ENCODE measurements at regions not wholly inside any gene's neighbourhood (a gene's known extent, or its start where the extent isn't known, plus 50 kb on each side); places are given as distances from the start of the nearest gene placed in this dataset.

DNA sequence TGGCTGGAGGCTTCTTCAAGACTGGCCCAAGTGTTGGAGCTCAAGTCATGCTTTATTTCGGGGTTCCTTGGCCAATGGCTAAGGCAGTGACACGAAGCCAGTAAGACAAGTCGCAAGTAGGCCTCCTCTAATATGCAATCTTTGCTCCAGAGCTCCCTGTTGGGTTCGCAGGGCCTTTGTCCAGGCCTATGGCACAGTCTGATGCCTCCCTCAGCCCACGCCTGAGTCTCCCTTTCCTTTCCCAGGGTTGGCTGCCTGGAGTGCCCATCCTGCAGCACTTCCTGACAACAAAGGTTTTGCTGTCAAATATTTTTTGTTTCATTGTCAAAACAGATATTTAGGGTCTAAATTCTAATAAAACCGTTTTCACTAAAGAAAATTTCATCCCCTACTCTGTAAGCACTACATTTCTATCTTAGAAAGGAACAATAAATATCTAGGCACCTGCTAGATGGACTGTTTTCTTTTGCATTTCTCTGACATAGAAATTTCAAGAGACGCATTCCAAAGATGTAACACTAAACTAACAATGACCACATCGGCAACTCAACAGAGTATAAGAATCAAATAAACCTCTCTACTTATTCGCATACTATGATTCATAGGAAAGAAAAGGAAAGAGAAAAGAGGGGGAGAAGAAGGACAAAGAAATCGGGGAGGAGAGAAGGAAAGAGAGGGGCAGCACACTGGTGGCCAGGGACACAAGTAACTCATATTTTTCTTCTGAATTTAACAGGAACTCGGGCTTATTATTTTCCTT is 393.1 kb upstream of the ATP11B start:
- POLR2A ChIA-PET: interaction anchor here (0.8 to 1.7 kb wide), 6 partner anchors 8 to 166 kb away, joined by 4 to 7 read pairs (median 5); no protein-coding TSS in a partner anchor
- no peaks in the 10 kb centered on the region for H3K9me2 ChIP-seq (ENCODE audit: insufficient read depth, low read length)
- TF ChIP-seq EZH2phosphoT487 (IDR thresholded peaks at IDR 0.05; ENCODE audit: borderline replicate concordance, low read depth, low read length): no peak
- TF ChIP-seq, protein P1, sequence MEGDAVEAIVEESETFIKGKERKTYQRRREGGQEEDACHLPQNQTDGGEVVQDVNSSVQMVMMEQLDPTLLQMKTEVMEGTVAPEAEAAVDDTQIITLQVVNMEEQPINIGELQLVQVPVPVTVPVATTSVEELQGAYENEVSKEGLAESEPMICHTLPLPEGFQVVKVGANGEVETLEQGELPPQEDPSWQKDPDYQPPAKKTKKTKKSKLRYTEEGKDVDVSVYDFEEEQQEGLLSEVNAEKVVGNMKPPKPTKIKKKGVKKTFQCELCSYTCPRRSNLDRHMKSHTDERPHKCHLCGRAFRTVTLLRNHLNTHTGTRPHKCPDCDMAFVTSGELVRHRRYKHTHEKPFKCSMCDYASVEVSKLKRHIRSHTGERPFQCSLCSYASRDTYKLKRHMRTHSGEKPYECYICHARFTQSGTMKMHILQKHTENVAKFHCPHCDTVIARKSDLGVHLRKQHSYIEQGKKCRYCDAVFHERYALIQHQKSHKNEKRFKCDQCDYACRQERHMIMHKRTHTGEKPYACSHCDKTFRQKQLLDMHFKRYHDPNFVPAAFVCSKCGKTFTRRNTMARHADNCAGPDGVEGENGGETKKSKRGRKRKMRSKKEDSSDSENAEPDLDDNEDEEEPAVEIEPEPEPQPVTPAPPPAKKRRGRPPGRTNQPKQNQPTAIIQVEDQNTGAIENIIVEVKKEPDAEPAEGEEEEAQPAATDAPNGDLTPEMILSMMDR (conservative IDR thresholded peaks at IDR 0.05; ENCODE audit: low read length): no peak
- BruUV-seq (replicated peaks): no TSS peak
- peak overlapping the region; percentile 50 for H3K4me2 ChIP-seq (ENCODE audit: low read length)
- no peak overlapping the region for H3K4me3 ChIP-seq (ENCODE audit: low read depth, low read length, poor library complexity, severe bottlenecking)
- H3K4me1 ChIP-seq (ENCODE audit: insufficient read depth, low read length, poor library complexity, severe bottlenecking): peaks cover 85% of the 10 kb centered on the region
- H3K27ac ChIP-seq (ENCODE audit: low read depth, low read length, poor library complexity, severe bottlenecking): peak overlapping the region; percentile 20
- H3K79me2 ChIP-seq (ENCODE audit: insufficient read depth, low read depth, low read length): peaks cover 66% of the 10 kb centered on the region
- intact Hi-C loops (cut with micrococcal nuclease; ENCODE audit: unreplicated experiment): loop anchor here (10.0 kb wide), 1 partner anchor 395 kb away; the partner anchor contains the start of gene ATP11B
- H3K36me3 ChIP-seq (ENCODE audit: insufficient read depth, low read length): peaks cover 45% of the 10 kb centered on the region
- CTCF ChIA-PET (ENCODE audit: unreplicated experiment): interaction anchor here (0.6 kb wide), 2 partner anchors 10 to 43 kb away, joined by 3 read pairs; no protein-coding TSS in a partner anchor
- H3K9me3 ChIP-seq (ENCODE audit: low read length): peaks cover 6% of the 10 kb centered on the region; the same call in 1 of the 2 replicates
- no peaks in the 10 kb centered on the region for H4K20me1 ChIP-seq (ENCODE audit: insufficient read depth, low read length)
- H2AFZ ChIP-seq (ENCODE audit: low read length): peak overlapping the region; percentile 24; the same call in 1 of the 2 replicates
- no peak for DNase-seq (ENCODE audit: low spot score)

DNA sequence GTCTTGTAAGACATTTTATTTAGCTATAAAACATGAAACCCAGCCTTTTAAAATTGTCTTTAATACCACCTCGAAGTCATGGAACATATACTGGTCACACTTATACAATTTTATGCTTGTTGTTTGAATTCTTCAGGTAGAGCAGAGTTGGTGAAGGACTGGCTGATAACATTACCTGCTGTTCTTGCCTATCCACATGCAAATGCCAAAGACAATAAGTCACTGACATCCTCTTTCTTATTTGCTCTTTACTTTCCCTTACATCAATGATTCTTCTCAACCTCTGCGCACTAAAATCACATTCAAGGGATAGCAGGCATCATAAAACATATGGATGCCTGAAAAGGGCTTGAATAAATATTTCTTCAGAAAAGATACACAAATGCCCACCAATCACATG is 392.5 kb upstream of the ATP11B start:
- POLR2A ChIA-PET: interaction anchor here (0.7 to 1.7 kb wide), 4 partner anchors 10 to 901 kb away, joined by 4 to 7 read pairs (median 6); no protein-coding TSS in a partner anchor
- H3K9me3 ChIP-seq (ENCODE audit: low read length): peaks cover 6% of the 10 kb centered on the region; the same call in 1 of the 2 replicates
- CTCF ChIA-PET (ENCODE audit: unreplicated experiment): no interaction called here
- H3K4me2 ChIP-seq (ENCODE audit: low read length): peak overlapping the region; percentile 50
- peaks cover 85% of the 10 kb centered on the region for H3K4me1 ChIP-seq (ENCODE audit: insufficient read depth, low read length, poor library complexity, severe bottlenecking)
- peak overlapping the region; percentile 7 for H3K4me3 ChIP-seq (ENCODE audit: low read depth, low read length, poor library complexity, severe bottlenecking)
- no TSS peak for BruUV-seq (replicated peaks)
- peak overlapping the region; percentile 24; the same call in 1 of the 2 replicates for H2AFZ ChIP-seq (ENCODE audit: low read length)
- H3K79me2 ChIP-seq (ENCODE audit: insufficient read depth, low read depth, low read length): peaks cover 67% of the 10 kb centered on the region
- intact Hi-C loops (cut with micrococcal nuclease; ENCODE audit: unreplicated experiment): no loop called here
- H3K36me3 ChIP-seq (ENCODE audit: insufficient read depth, low read length): peaks cover 52% of the 10 kb centered on the region
- TF ChIP-seq, protein P1 (conservative IDR thresholded peaks at IDR 0.05; ENCODE audit: low read length): no peak
- no peak for TF ChIP-seq EZH2phosphoT487 (IDR thresholded peaks at IDR 0.05; ENCODE audit: borderline replicate concordance, low read depth, low read length)
- DNase-seq (ENCODE audit: low spot score): no peak
- H3K27ac ChIP-seq (ENCODE audit: low read depth, low read length, poor library complexity, severe bottlenecking): peak overlapping the region; percentile 20
- no peaks in the 10 kb centered on the region for H4K20me1 ChIP-seq (ENCODE audit: insufficient read depth, low read length)
- H3K9me2 ChIP-seq (ENCODE audit: insufficient read depth, low read length): no peaks in the 10 kb centered on the region
